Glomerular visceral epithelial cell (primary cell): ENCODE measurements at regions not wholly inside any gene's neighbourhood (a gene's known extent, or its start where the extent isn't known, plus 50 kb on each side); places are given as distances from the start of the nearest gene placed in this dataset.
A peak's percentile ranks its signal among the peaks of the same experiment; 100 is the strongest.

Source experiments
- DNase-seq: peaks from one replicate; pipeline ENCODE4 v3.0.0-alpha.2; 2016; ENCODE audit errors: extremely low spot score

- DNase-seq: no peak
Observed at GRCh38 chr11:105553025-105553424, 56.8 kb upstream of the GRIA4 start.

DNA sequence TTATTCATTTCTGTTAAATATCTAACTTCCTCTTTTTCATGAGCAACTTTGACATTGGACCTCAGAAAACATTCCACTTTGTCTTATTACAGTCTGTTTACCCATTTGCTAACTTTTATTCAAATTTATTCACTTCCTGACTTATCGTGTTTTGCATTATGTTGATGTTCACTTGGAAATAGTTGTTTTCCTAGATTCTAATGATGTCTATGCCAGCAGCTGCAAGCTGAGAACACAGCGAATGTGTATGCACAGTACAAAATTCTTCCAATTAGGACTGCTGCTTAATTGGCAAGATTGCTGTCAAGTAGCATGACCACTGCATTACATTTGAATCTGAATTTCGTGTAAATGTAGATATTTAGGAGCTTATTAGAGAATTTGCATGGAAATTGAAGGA, 61.5 kb upstream of the GRIA4 start:
- DNase-seq: no peak

DNA sequence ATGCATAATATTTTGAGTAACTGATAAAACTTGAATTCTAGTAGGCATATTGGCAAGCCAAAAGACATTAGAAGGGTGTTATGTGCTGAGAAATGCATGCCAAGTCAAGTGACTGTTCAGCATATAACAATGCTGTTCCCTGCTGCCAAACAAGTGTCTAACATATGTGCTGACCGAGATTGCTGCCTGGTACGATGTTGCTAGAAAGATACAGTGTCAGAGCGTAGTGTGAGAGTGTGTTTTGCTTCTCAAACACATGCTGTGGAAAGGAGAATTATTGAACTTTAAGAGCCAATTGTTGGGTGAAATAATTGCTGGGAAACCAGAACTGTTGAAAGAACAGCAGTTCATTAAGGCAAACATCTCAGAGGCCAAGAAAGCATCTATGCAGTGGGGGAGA, 71.3 kb upstream of the GRIA4 start:
- DNase-seq: no peak

DNA sequence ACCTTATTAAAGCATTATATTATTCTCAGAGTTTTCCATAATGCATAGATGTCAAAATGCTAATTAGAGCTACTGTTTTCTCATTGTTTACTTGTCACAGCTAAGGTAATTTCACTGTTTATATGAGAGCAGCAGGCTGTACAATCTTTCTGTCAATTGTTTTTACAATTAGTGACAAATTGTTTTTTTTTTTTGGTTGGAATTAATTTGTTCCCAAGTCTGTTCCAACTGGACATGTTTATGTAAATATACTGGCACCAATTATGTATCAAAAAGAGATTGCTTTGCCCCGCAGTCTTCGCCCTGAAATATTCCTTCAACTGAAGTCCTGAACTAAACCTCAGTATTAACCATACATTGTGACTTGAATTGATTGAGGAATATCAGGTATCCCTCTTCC, 72.3 kb upstream of the GRIA4 start:
- no peak for DNase-seq

DNA sequence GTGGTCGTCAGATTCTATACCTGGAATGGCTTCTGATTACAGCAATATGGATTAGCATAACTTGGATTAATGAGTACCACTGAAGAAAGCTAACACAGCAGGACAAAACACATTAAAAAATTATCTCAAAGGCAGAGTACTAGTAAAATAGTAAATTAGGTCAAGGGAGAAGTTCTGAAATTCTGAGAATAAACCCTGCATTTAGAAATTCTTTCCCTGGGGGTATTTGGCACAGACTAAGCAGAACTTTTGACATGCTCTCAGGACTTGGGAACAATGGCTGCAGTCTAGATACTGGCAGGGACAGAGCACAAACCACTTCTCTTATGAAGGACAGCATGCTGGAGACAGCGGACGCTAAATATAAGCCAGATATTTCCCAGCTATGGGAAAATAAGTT, 85.6 kb upstream of the GRIA4 start:
- DNase-seq: no peak

DNA sequence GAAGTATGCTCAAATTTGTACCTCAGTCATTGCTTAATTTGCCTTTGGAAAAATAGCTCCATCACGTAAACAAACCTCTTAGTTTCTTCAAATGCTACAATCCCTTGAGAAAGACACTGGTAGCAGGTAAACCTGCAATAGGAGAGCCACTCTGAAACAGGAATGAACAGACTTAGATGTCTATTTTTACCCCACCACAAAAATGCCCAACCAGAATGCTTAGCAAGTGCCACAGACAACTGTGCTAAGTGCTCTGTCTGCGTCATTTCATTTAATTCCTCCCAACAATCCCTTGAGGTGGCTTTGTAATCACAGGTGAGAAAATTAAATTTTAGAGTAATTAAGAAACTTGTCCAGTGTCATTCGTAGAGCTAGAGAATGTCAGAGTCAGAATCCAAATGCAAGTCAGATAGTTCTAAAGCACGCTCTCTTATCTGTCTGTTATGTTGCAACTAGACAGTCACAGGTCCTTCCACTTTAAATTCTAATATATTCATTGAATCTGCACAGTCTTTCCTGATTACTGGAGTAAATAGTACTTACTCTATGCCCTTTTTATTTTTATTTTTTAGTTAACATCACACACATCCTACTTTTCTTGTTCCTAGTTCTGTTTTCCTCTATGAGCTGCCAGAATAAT, 89.0 kb upstream of the GRIA4 start:
- DNase-seq: no peak

DNA sequence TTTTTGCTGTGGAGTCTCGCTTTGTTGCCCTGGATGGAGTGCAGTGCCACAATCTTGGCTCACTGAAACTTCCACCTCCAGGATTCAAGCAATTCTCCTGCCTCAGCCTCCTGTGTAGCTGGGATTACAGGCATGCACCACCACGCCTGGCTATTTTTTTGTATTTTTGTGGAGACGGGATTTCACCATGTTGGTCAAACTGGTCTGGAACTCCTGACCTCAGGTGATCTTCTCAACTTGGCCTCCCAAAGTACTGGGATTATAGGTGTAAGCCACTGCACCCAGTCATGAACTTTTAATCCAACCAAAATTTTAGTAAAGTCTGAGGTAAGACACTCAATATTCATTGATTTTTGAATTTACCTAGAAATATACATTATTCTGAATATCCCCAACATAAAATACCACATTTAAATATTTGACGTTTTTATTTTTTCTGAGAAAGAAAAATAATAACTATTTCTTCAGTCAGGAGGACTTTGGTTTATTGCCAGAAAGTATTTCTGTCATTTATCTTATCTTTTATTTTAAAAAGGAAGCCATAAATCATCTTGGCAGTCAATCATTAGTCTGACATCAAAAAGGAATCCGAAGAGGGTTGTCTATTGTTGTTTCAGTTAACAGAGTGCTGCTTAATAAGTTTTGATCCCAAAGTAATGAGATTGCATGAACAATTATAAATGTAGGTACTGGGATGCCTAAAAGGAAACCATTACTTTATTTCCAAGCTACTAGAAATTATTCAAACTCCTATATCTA, 102.2 kb upstream of the GRIA4 start:
- no peak for DNase-seq

- no peak for DNase-seq
Observed at GRCh38 chr11:105492010-105492409, 117.9 kb upstream of the GRIA4 start.

GRCh38 chr11:105491394-105491793, 118.5 kb upstream of the GRIA4 start:
- DNase-seq: no peak

GRCh38 chr11:105490333-105490732, 119.5 kb upstream of the GRIA4 start:
- no peak for DNase-seq

DNA sequence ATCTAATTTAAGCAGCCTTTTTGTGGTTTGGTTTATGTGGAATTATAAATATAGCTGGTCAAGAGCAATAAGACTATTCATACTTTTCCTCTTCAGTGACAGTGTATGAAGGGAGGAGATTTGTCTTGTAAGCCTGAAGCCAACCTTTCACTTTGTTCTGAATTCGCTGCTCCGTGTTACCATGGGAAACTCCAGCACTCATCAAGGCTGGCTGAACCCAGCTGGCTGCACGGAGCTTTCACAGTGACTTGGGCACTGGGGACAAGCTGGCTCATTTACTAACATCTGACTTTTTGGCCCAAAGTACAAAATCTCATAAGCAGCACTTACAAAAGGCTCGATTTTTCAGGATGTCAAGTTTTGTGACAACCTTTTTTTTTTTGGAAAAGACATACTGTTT, 120.4 kb upstream of the GRIA4 start:
- DNase-seq: peak; percentile 2

- no peak for DNase-seq
Observed at GRCh38 chr11:105486929-105487328, 122.9 kb upstream of the GRIA4 start.

DNA sequence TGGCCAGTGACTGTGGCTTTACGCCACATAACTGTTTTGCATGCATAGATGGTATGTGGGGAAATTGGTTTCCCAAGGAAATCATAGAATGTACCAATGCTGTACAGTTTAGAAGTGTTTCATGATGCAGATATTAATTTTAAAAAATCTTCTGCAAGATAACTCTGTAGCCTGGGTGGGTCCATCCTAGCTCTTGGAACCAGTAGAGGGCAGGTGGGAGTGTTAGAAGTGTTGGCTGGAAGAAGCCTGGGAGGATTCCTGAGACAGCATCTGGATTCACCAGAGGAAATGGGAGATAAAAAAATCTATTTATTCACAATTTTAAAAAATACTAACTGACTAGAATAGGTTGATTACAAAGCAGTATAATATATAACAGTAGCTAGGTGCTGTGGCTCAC, 139.9 kb upstream of the GRIA4 start:
- DNase-seq: no peak

GRCh38 chr11:105468154-105468553, 141.7 kb upstream of the GRIA4 start:
- DNase-seq: no peak

DNA sequence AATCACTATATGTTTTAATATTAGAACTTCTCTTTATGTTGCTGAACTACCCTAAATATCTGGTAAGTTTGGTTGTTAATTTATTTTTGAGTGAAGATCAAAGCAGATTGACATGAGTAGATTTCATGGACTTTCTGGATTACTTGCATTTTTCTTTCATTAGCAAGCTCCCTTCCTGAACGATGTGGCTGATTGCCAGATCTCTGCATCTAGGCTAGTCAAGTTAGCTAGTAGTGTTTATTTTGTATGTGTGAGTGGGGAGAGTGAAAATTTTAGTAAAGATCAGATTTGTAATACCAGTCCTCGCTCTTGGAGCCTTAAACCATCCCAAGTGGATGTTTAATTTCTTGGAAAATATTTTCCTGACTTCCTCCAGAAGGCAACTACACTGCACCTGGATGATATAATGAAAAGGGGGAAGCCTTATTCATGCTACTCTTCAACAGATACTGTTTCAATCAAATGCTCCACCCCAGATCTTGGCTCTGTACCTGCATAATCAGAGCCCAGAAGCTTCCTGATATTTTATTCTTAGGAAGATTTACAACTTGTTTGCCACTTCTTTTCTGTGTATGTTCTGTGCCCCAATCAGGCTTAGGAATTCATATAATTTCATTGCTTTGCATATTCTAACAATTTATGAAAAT, 143.2 kb upstream of the GRIA4 start:
- DNase-seq: peak; percentile 8

- DNase-seq: no peak
Observed at GRCh38 chr11:105458071-105458470, 151.8 kb upstream of the GRIA4 start.

DNA sequence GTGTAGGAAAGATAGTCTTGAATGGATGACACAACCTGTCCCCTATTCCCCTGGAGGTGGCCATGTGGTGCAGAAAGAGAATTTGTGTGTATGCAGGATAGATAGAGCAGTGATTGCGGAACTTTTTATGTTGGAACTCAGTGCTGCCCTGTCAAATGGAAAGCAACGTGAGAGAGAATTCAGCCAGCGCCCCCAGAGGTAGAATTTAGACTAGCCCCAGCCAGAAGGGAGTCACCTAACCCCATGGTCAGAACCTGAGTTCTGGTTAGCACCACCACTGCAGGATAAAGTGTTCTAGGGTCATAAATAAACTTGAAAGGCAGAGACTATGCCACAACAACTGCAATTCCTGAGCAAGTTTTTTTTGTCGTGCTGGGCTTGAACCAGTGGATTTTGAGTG, 152.9 kb upstream of the GRIA4 start:
- no peak for DNase-seq

GRCh38 chr11:105449100-105449734, 160.7 kb upstream of the GRIA4 start:
- DNase-seq: no peak

DNA sequence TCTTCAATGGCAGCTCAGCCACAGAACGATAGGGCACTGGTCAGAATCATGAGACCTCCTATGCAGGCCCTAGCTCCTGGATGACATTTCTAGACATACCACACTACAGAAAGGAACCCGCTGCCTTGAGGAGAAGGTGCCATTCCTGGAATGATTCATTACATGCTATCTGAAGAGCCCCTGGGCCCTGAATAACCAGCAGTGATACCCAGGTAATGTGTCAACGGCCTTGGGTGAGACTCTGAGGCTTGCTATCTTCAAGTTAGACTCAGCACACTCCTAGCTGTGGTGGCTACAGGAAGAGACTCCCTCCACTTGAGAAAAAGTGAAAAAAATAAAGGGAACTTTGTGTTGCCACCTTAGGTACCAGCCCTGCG, 161.2 kb upstream of the GRIA4 start:
- no peak for DNase-seq

GRCh38 chr11:105447936-105448702, 161.8 kb upstream of the GRIA4 start:
- no peak for DNase-seq

DNA sequence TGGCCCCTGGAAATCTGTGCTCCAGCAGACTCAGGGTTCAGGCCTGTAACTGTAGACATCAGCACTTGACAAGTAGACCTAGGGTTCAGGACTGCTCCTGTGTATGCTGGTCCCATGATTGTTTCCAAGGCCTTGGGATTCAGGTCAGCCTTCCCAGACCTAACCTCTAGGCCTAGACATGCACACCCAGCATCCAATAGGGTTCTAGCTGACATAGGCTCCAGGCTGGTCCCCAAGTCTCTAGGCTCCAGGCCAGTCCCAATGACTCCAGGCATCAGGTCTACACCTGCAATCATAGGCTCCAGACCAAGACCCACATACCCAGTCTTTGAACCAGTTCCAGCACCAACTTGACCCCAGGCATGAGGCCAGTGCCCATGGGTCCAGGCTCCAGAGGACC, 166.2 kb upstream of the GRIA4 start:
- no peak for DNase-seq
